H9 (cell line): ENCODE measurements at regions not wholly inside any gene's neighbourhood (a gene's known extent, or its start where the extent isn't known, plus 50 kb on each side); places are given as distances from the start of the nearest gene placed in this dataset.

Source experiments
- DNase-seq: peaks from one replicate; pipeline ENCODE4 v3.0.0-alpha.2; 2017
- H2AFZ ChIP-seq: one replicate; pipeline ENCODE4 v1.6.1; 2013; ENCODE audit warnings: mild to moderate bottlenecking, low read length, control low read depth, moderate library complexity
- H2AK5ac ChIP-seq: 2 replicates; pipeline ENCODE4 v1.6.1; 2013; ENCODE audit warnings: low read length, control low read depth, mixed read lengths; ENCODE audit not compliant: insufficient read length
- H2BK120ac ChIP-seq: one replicate; pipeline ENCODE4 v1.6.1; 2013; ENCODE audit warnings: low read depth, mild to moderate bottlenecking, low read length, control low read depth, inconsistent platforms; ENCODE audit not compliant: poor library complexity, severe bottlenecking
- H2BK12ac ChIP-seq: 2 replicates; pipeline ENCODE4 v1.6.1; 2013; ENCODE audit warnings: low read length, control low read depth, mixed read lengths, low read depth; ENCODE audit not compliant: insufficient read length
- H2BK15ac ChIP-seq: 2 replicates; pipeline ENCODE4 v1.6.1; 2013; ENCODE audit warnings: low read depth, low read length, control low read depth
- H2BK20ac ChIP-seq: one replicate; pipeline ENCODE4 v1.6.1; 2013; ENCODE audit warnings: low read depth, mild to moderate bottlenecking, low read length, control low read depth, inconsistent platforms; ENCODE audit not compliant: poor library complexity, severe bottlenecking
- H2BK5ac ChIP-seq: 2 replicates; pipeline ENCODE4 v1.6.1; 2013; ENCODE audit warnings: low read length, control low read depth, mixed read lengths; ENCODE audit not compliant: insufficient read length
- H3K14ac ChIP-seq: 2 replicates; pipeline ENCODE4 v1.6.1; 2013; ENCODE audit warnings: low read length, control low read depth; ENCODE audit not compliant: insufficient read depth
- H3K18ac ChIP-seq: 2 replicates; pipeline ENCODE4 v1.6.1; 2013; ENCODE audit warnings: low read depth, mild to moderate bottlenecking, mixed read lengths, low read length, control low read depth; ENCODE audit not compliant: insufficient read length
- H3K23ac ChIP-seq: 2 replicates; pipeline ENCODE4 v1.6.1; 2013; ENCODE audit warnings: low read length, control low read depth, mixed read lengths, low read depth; ENCODE audit not compliant: insufficient read length
- H3K23me2 ChIP-seq: 2 replicates; pipeline ENCODE4 v1.6.1; 2013; ENCODE audit warnings: low read depth, mild to moderate bottlenecking, mixed read lengths, low read length, control low read depth; ENCODE audit not compliant: insufficient read length, poor library complexity, severe bottlenecking
- H3K27ac ChIP-seq: 2 replicates; pipeline ENCODE4 v1.5.1; 2013; ENCODE audit warnings: low read length, control low read depth, mixed read lengths, low read depth; ENCODE audit not compliant: insufficient read length
- H3K27me3 ChIP-seq: 2 replicates; pipeline ENCODE4 v1.6.1; 2013; ENCODE audit warnings: low read length, control low read depth, inconsistent platforms; ENCODE audit not compliant: insufficient read depth
- H3K4ac ChIP-seq: 2 replicates; pipeline ENCODE4 v1.6.1; 2013; ENCODE audit warnings: low read depth, mild to moderate bottlenecking, control low read depth, inconsistent platforms, low read length, moderate library complexity
- H3K4me1 ChIP-seq: 2 replicates; pipeline ENCODE4 v1.6.1; 2013; ENCODE audit warnings: low read length, control low read depth, inconsistent platforms; ENCODE audit not compliant: insufficient read depth
- H3K4me2 ChIP-seq: 2 replicates; pipeline ENCODE4 v1.6.1; 2013; ENCODE audit warnings: low read length, control low read depth, mixed read lengths; ENCODE audit not compliant: insufficient read length, insufficient read depth
- H3K56ac ChIP-seq: 2 replicates; pipeline ENCODE4 v1.6.1; 2013; ENCODE audit warnings: low read depth, mild to moderate bottlenecking, mixed read lengths, low read length, control low read depth; ENCODE audit not compliant: insufficient read length
- H3K79me1 ChIP-seq: 2 replicates; pipeline ENCODE4 v1.6.1; 2013; ENCODE audit warnings: low read depth, mild to moderate bottlenecking, moderate library complexity, low read length, control low read depth, inconsistent platforms; ENCODE audit not compliant: insufficient read depth, poor library complexity, severe bottlenecking
- H3K79me2 ChIP-seq: 2 replicates; pipeline ENCODE4 v1.6.1; 2013; ENCODE audit warnings: low read length, control low read depth, inconsistent platforms; ENCODE audit not compliant: insufficient read depth
- H3K9ac ChIP-seq: 2 replicates; pipeline ENCODE4 v1.6.1; 2013; ENCODE audit warnings: low read length, control low read depth, mixed read lengths; ENCODE audit not compliant: insufficient read length; ENCODE audit errors: extremely low read depth
- H3K9me3 ChIP-seq: one replicate; pipeline ENCODE4 v1.6.1; 2013; ENCODE audit warnings: low read depth, low read length, inconsistent platforms; ENCODE audit not compliant: control insufficient read depth
- H3T11ph ChIP-seq: one replicate; pipeline ENCODE4 v1.6.1; 2013; ENCODE audit warnings: mild to moderate bottlenecking, low read length, control low read depth, inconsistent platforms
- H4K20me1 ChIP-seq: one replicate; pipeline ENCODE4 v1.6.1; 2013; ENCODE audit not compliant: control insufficient read depth, insufficient read length, insufficient read depth
- H4K5ac ChIP-seq: 2 replicates; pipeline ENCODE4 v1.6.1; 2013; ENCODE audit warnings: low read depth, mild to moderate bottlenecking, mixed read lengths, low read length, control low read depth; ENCODE audit not compliant: insufficient read length
- H4K8ac ChIP-seq: replicated peaks from 2 replicates; pipeline ENCODE4 v1.6.1; 2013; ENCODE audit warnings: low read length, control low read depth, mixed read lengths, low read depth; ENCODE audit not compliant: insufficient read length
- H4K91ac ChIP-seq: 2 replicates; pipeline ENCODE4 v1.6.1; 2013; ENCODE audit warnings: low read depth, mild to moderate bottlenecking, moderate library complexity, mixed read lengths, low read length, control low read depth; ENCODE audit not compliant: insufficient read length
- H3K27ac Mint-ChIP-seq, 3 experiments: 2 replicates in 2 of 3; 3 replicates in 1 of 3; pipeline ENCODE4 v1.8.0; 2020 to 2021; ENCODE audit warnings: mixed read lengths in 3 of 3, mild to moderate bottlenecking in 1 of 3, moderate library complexity in 1 of 3
- H3K27me3 Mint-ChIP-seq: 2 replicates; pipeline ENCODE4 v1.8.0; 2021; ENCODE audit warnings: low read depth, mild to moderate bottlenecking, moderate library complexity, mixed read lengths
- H3K36me3 Mint-ChIP-seq, 3 experiments: 2 replicates in 2 of 3; 3 replicates in 1 of 3; pipeline ENCODE4 v1.8.0; 2020 to 2021; ENCODE audit warnings: low read depth in 3 of 3, mixed read lengths in 3 of 3; ENCODE audit not compliant: insufficient read depth in 1 of 3
- H3K4me1 Mint-ChIP-seq, 2 experiments: 2 replicates each; pipeline ENCODE4 v1.8.0; 2020; ENCODE audit warnings: mixed read lengths in 2 of 2
- H3K4me3 Mint-ChIP-seq, 2 experiments: 2 replicates in 1 of 2; 3 replicates in 1 of 2; pipeline ENCODE4 v1.8.0; 2020 to 2021; ENCODE audit warnings: mild to moderate bottlenecking in 2 of 2, mixed read lengths in 2 of 2, moderate library complexity in 1 of 2
- H3K9me3 Mint-ChIP-seq, 2 experiments: 2 replicates in 1 of 2; 3 replicates in 1 of 2; pipeline ENCODE4 v1.8.0; 2020; ENCODE audit warnings: mild to moderate bottlenecking in 2 of 2, mixed read lengths in 2 of 2, moderate library complexity in 1 of 2
- WGBS: extraction: QIAGEN DNeasy Blood & Tissue Kit; methylation state at CpG from one replicate; pipeline ENCODE4 v1.1.7; 2013; ENCODE audit warnings: missing lambda C conversion rate, low lambda C conversion rate, mixed read lengths; ENCODE audit not compliant: insufficient read length; ENCODE audit errors: extremely low coverage; 5-methylcytosine and 5-hydroxymethylcytosine counted together
- TF ChIP-seq, protein P1 (sequence below): fragments of 200-600 bp; sonication (generic); conservative IDR thresholded peaks from 3 replicates; pipeline ENCODE4 v1.8.0; 2021; ENCODE audit warnings: antibody characterized with exemption, mild to moderate bottlenecking

- Histone ChIP-seq H2AFZ (no peak overlapping the region), H3K27ac (no peak overlapping the region), H3K56ac (no peak overlapping the region), H3K18ac (no peak overlapping the region), H2BK20ac (no peak overlapping the region), H4K5ac (no peak overlapping the region), H4K91ac (no peak overlapping the region), H3K9ac (no peak overlapping the region), H3K79me1 (no peaks in the 10 kb centered on the region), H3K4me1 (no peaks in the 10 kb centered on the region), H4K20me1 (no peaks in the 10 kb centered on the region), H2AK5ac (no peak overlapping the region), H3T11ph (no peak overlapping the region), H4K8ac (no peak overlapping the region), H3K23me2 (no peaks in the 10 kb centered on the region), H3K4ac (no peak overlapping the region), H3K14ac (no peak overlapping the region), H3K4me2 (no peak overlapping the region), H3K9me3 (no peaks in the 10 kb centered on the region), H3K79me2 (no peaks in the 10 kb centered on the region), H3K23ac (no peak overlapping the region), H2BK120ac (no peak overlapping the region), H2BK15ac (no peak overlapping the region), H2BK5ac (no peak overlapping the region), H2BK12ac (no peak overlapping the region), H3K27me3 (no peaks in the 10 kb centered on the region)
- no peaks in the 10 kb centered on the region for H3K27me3 Mint-ChIP-seq
- H3K4me1 Mint-ChIP-seq = no peaks in the 10 kb centered on the region
- DNase-seq = no peak
- TF ChIP-seq, protein P1, sequence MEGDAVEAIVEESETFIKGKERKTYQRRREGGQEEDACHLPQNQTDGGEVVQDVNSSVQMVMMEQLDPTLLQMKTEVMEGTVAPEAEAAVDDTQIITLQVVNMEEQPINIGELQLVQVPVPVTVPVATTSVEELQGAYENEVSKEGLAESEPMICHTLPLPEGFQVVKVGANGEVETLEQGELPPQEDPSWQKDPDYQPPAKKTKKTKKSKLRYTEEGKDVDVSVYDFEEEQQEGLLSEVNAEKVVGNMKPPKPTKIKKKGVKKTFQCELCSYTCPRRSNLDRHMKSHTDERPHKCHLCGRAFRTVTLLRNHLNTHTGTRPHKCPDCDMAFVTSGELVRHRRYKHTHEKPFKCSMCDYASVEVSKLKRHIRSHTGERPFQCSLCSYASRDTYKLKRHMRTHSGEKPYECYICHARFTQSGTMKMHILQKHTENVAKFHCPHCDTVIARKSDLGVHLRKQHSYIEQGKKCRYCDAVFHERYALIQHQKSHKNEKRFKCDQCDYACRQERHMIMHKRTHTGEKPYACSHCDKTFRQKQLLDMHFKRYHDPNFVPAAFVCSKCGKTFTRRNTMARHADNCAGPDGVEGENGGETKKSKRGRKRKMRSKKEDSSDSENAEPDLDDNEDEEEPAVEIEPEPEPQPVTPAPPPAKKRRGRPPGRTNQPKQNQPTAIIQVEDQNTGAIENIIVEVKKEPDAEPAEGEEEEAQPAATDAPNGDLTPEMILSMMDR = no peak
- no peak overlapping the region for H3K27ac Mint-ChIP-seq
- H3K9me3 Mint-ChIP-seq = no peaks in the 10 kb centered on the region
- WGBS = no CpG with 5 or more reads among the region's 2 CpGs
- H3K4me3 Mint-ChIP-seq = no peak overlapping the region
- H3K36me3 Mint-ChIP-seq = no peaks in the 10 kb centered on the region
These were observed 1372.7 kb upstream of the AGA start for GRCh38 chr4:178814908-178815307.
